ENCODE measurements at regions not wholly inside any gene's neighbourhood (a gene's known extent, or its start where the extent isn't known, plus 50 kb on each side); places are given as distances from the start of the nearest gene placed in this dataset.

DNA sequence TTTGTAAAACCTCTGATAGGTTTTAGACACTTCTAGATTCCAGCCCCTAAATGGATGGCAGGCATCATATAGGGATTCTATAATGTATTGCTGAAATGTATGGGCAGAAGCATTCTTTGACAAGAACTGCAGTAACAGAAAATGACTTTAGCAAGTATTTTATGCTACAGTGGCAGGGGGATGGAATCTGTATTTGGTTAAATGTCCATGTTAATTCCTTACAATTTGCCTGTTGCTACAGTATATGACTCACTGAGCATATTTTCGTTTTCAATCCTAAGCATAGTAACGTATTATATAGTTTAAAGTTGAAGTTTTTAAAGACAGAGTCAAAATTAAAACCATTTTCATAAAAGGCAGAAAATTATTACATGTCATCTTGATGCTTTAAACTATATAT, 150.1 kb downstream of the MEX3B start:
- Histone ChIP-seq H3K79me2 (ENCODE audit: control insufficient read depth, insufficient read depth, low read length, poor library complexity) (no peaks in the 10 kb centered on the region), H3K27ac (ENCODE audit: low read depth, low read length) (no peak overlapping the region)

GRCh38 chr15:81894061-81894460, 151.8 kb downstream of the MEX3B start:
- H3K79me1 ChIP-seq (ENCODE audit: low read length), result no peaks in the 10 kb centered on the region
- H3K27ac ChIP-seq (ENCODE audit: low read depth, low read length), result no peak overlapping the region
- no peaks in the 10 kb centered on the region for H3K9me3 ChIP-seq (ENCODE audit: insufficient read depth, low read depth, low read length)
- H3K23ac ChIP-seq (ENCODE audit: low read length), result no peak overlapping the region
- H3K79me2 ChIP-seq (ENCODE audit: control insufficient read depth, insufficient read depth, low read length, poor library complexity), result no peaks in the 10 kb centered on the region
- no peak overlapping the region for H2BK5ac ChIP-seq (ENCODE audit: low read depth, low read length, poor library complexity)
- H2AK5ac ChIP-seq (ENCODE audit: low read length), result no peak overlapping the region
- H3K27me3 ChIP-seq (ENCODE audit: insufficient read depth, low read length), result no peaks in the 10 kb centered on the region
- no peak overlapping the region for H4K12ac ChIP-seq (ENCODE audit: low read depth, low read length)
- no peak overlapping the region for H4K91ac ChIP-seq (ENCODE audit: low read depth, low read length)
- H3K18ac ChIP-seq (ENCODE audit: low read length), result no peak overlapping the region
- no peaks in the 10 kb centered on the region for H3K36me3 ChIP-seq (ENCODE audit: control insufficient read depth in 1 of 2, insufficient read depth in 2 of 2, low read length in 2 of 2)
- no peak overlapping the region for H2AFZ ChIP-seq (ENCODE audit: insufficient read depth, low read length, poor library complexity)
- H3K4ac ChIP-seq (ENCODE audit: low read depth, low read length), result no peak overlapping the region
- H4K8ac ChIP-seq (ENCODE audit: low read depth, low read length), result no peak overlapping the region
- WGBS (ENCODE audit: extremely low coverage, insufficient coverage, insufficient read length), result no CpG with 5 or more reads among the region's 3 CpGs
- no peak overlapping the region for H2BK12ac ChIP-seq (ENCODE audit: low read length)
- DNase-seq, result no peak
- H3K14ac ChIP-seq (ENCODE audit: low read length), result no peak overlapping the region
- no peak overlapping the region for H2BK120ac ChIP-seq (ENCODE audit: insufficient read depth, low read length, poor library complexity)
- no peak overlapping the region for H3K9ac ChIP-seq (ENCODE audit: low read length)
- no peaks in the 10 kb centered on the region for H3K4me1 ChIP-seq (ENCODE audit: control insufficient read depth in 1 of 2, insufficient read depth in 2 of 2, low read length in 2 of 2)
- no peak overlapping the region for H3K4me2 ChIP-seq (ENCODE audit: low read length)
- H3K4me3 ChIP-seq (ENCODE audit: low read depth, low read length), result no peak overlapping the region

More for the DNA sequence above, 150.1 kb downstream of the MEX3B start:
- Histone ChIP-seq H3K18ac (ENCODE audit: low read length) (no peak overlapping the region), H2AK5ac (ENCODE audit: low read length) (no peak overlapping the region), H2BK5ac (ENCODE audit: low read depth, low read length, poor library complexity) (no peak overlapping the region), H3K9ac (ENCODE audit: low read length) (no peak overlapping the region), H3K79me1 (ENCODE audit: low read length) (no peaks in the 10 kb centered on the region), H3K36me3 (ENCODE audit: control insufficient read depth in 1 of 2, insufficient read depth in 2 of 2, low read length in 2 of 2) (no peaks in the 10 kb centered on the region), H3K4ac (ENCODE audit: low read depth, low read length) (no peak overlapping the region), H2BK120ac (ENCODE audit: insufficient read depth, low read length, poor library complexity) (no peak overlapping the region), H3K4me1 (ENCODE audit: control insufficient read depth in 1 of 2, insufficient read depth in 2 of 2, low read length in 2 of 2) (no peaks in the 10 kb centered on the region), H2BK12ac (ENCODE audit: low read length) (no peak overlapping the region), H2AFZ (ENCODE audit: insufficient read depth, low read length, poor library complexity) (no peak overlapping the region), H4K12ac (ENCODE audit: low read depth, low read length) (no peak overlapping the region), H3K4me3 (ENCODE audit: low read depth, low read length) (no peak overlapping the region), H3K23ac (ENCODE audit: low read length) (no peak overlapping the region), H4K8ac (ENCODE audit: low read depth, low read length) (no peak overlapping the region), H3K4me2 (ENCODE audit: low read length) (no peak overlapping the region), H3K27me3 (ENCODE audit: insufficient read depth, low read length) (no peaks in the 10 kb centered on the region), H3K9me3 (ENCODE audit: insufficient read depth, low read depth, low read length) (no peaks in the 10 kb centered on the region), H3K14ac (ENCODE audit: low read length) (no peak overlapping the region), H4K91ac (ENCODE audit: low read depth, low read length) (no peak overlapping the region)
- WGBS (ENCODE audit: extremely low coverage, insufficient coverage, insufficient read length), result no CpG with 5 or more reads among the region's 2 CpGs
- no peak for DNase-seq

DNA sequence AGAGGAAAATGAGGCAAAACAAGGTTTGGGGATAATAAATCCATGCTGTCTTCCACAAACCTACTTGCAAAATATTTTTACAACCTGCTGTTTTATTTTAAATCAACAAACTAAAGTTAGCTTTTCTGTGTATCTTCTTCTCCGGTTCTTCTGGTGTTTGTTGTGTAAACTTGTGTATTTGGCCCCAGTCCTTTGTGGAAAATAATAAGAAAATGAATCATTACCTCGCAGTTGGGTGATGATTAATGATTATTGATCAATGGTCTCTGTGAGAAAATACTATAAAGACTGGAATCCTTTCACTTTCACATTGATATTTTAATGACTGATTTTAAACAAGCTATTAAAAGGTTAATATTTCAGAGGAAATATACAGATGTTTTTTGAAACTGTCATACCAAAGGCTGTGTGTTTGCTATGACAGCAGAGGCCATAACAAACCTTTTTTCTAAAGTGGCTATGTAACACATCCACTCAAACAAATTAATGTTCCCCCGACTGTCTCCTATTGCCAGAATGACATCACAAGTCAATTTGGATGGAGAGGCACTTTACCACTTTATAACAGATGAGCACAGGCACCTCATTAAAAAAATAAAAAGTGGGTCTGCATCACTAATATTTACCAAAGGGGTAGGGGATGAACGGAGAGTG, 152.5 kb downstream of the MEX3B start:
- no peak overlapping the region for H3K14ac ChIP-seq (ENCODE audit: low read length)
- no peak overlapping the region for H3K4me3 ChIP-seq (ENCODE audit: low read depth, low read length)
- H3K4ac ChIP-seq (ENCODE audit: low read depth, low read length), result no peak overlapping the region
- DNase-seq, result no peak
- no peaks in the 10 kb centered on the region for H3K4me1 ChIP-seq (ENCODE audit: control insufficient read depth in 1 of 2, insufficient read depth in 2 of 2, low read length in 2 of 2)
- H3K27ac ChIP-seq (ENCODE audit: low read depth, low read length), result no peak overlapping the region
- H4K91ac ChIP-seq (ENCODE audit: low read depth, low read length), result no peak overlapping the region
- no peak overlapping the region for H2BK12ac ChIP-seq (ENCODE audit: low read length)
- H2BK5ac ChIP-seq (ENCODE audit: low read depth, low read length, poor library complexity), result no peak overlapping the region
- H3K18ac ChIP-seq (ENCODE audit: low read length), result no peak overlapping the region
- H3K79me2 ChIP-seq (ENCODE audit: control insufficient read depth, insufficient read depth, low read length, poor library complexity), result no peaks in the 10 kb centered on the region
- no peaks in the 10 kb centered on the region for H3K79me1 ChIP-seq (ENCODE audit: low read length)
- no CpG with 5 or more reads among the region's 4 CpGs for WGBS (ENCODE audit: extremely low coverage, insufficient coverage, insufficient read length)
- no peaks in the 10 kb centered on the region for H3K27me3 ChIP-seq (ENCODE audit: insufficient read depth, low read length)
- no peaks in the 10 kb centered on the region for H3K9me3 ChIP-seq (ENCODE audit: insufficient read depth, low read depth, low read length)
- H2BK120ac ChIP-seq (ENCODE audit: insufficient read depth, low read length, poor library complexity), result no peak overlapping the region
- no peak overlapping the region for H3K9ac ChIP-seq (ENCODE audit: low read length)
- no peak overlapping the region for H2AFZ ChIP-seq (ENCODE audit: insufficient read depth, low read length, poor library complexity)
- H4K12ac ChIP-seq (ENCODE audit: low read depth, low read length), result no peak overlapping the region
- no peak overlapping the region for H3K23ac ChIP-seq (ENCODE audit: low read length)
- H2AK5ac ChIP-seq (ENCODE audit: low read length), result no peak overlapping the region
- no peak overlapping the region for H3K4me2 ChIP-seq (ENCODE audit: low read length)
- no peaks in the 10 kb centered on the region for H3K36me3 ChIP-seq (ENCODE audit: control insufficient read depth in 1 of 2, insufficient read depth in 2 of 2, low read length in 2 of 2)
- no peak overlapping the region for H4K8ac ChIP-seq (ENCODE audit: low read depth, low read length)

- no peak overlapping the region for H4K12ac ChIP-seq (ENCODE audit: low read depth, low read length)
- H3K9me3 ChIP-seq (ENCODE audit: insufficient read depth, low read depth, low read length), result no peaks in the 10 kb centered on the region
- no peak for DNase-seq
- H2AFZ ChIP-seq (ENCODE audit: insufficient read depth, low read length, poor library complexity), result no peak overlapping the region
- no peak overlapping the region for H4K8ac ChIP-seq (ENCODE audit: low read depth, low read length)
- no peak overlapping the region for H3K4me3 ChIP-seq (ENCODE audit: low read depth, low read length)
- H3K4me2 ChIP-seq (ENCODE audit: low read length), result no peak overlapping the region
- no peaks in the 10 kb centered on the region for H3K27me3 ChIP-seq (ENCODE audit: insufficient read depth, low read length)
- no peaks in the 10 kb centered on the region for H3K79me1 ChIP-seq (ENCODE audit: low read length)
- no peak overlapping the region for H3K4ac ChIP-seq (ENCODE audit: low read depth, low read length)
- H4K91ac ChIP-seq (ENCODE audit: low read depth, low read length), result no peak overlapping the region
- no peak overlapping the region for H3K18ac ChIP-seq (ENCODE audit: low read length)
- no peak overlapping the region for H3K14ac ChIP-seq (ENCODE audit: low read length)
- H3K27ac ChIP-seq (ENCODE audit: low read depth, low read length), result no peak overlapping the region
- no peak overlapping the region for H3K23ac ChIP-seq (ENCODE audit: low read length)
- H3K79me2 ChIP-seq (ENCODE audit: control insufficient read depth, insufficient read depth, low read length, poor library complexity), result no peaks in the 10 kb centered on the region
- H3K36me3 ChIP-seq (ENCODE audit: control insufficient read depth in 1 of 2, insufficient read depth in 2 of 2, low read length in 2 of 2), result no peaks in the 10 kb centered on the region
- H3K9ac ChIP-seq (ENCODE audit: low read length), result no peak overlapping the region
- H2BK12ac ChIP-seq (ENCODE audit: low read length), result no peak overlapping the region
- WGBS (ENCODE audit: extremely low coverage, insufficient coverage, insufficient read length), result no CpG with 5 or more reads among the region's 1 CpG
- no peak overlapping the region for H2BK5ac ChIP-seq (ENCODE audit: low read depth, low read length, poor library complexity)
- no peak overlapping the region for H2BK120ac ChIP-seq (ENCODE audit: insufficient read depth, low read length, poor library complexity)
- no peaks in the 10 kb centered on the region for H3K4me1 ChIP-seq (ENCODE audit: control insufficient read depth in 1 of 2, insufficient read depth in 2 of 2, low read length in 2 of 2)
- H2AK5ac ChIP-seq (ENCODE audit: low read length), result no peak overlapping the region
Measured at GRCh38 chr15:81890496-81890895, 155.3 kb downstream of the MEX3B start.
